ENCODE measurements at regions not wholly inside any gene's neighbourhood (a gene's known extent, or its start where the extent isn't known, plus 50 kb on each side); places are given as distances from the start of the nearest gene placed in this dataset.

DNA sequence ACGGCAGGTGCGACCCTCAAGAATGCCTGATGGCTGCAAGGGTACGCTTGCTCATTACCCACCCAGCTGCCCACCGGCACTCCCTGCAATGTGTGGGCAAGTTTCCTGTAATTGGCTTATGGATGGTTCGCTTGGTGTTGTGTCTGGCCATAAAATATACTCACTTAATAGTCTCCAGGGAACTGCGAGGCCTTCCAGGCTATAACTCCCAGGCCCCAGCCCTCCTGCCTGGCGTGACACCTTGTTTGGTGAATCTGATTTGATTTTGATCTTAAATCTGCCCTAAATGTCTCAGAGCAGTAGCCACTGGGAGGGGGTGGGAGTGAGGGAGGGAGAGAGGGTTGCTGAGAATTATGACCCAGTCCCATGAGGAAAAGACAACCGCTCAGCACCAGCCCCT lies 572.2 kb downstream of the BUD13 start:
- no peak for DNase-seq (ENCODE audit: low read depth)
- H3K4me3 ChIP-seq (ENCODE audit: control insufficient read depth, low read depth, low read length): no peak overlapping the region
- TF ChIP-seq, protein P1, sequence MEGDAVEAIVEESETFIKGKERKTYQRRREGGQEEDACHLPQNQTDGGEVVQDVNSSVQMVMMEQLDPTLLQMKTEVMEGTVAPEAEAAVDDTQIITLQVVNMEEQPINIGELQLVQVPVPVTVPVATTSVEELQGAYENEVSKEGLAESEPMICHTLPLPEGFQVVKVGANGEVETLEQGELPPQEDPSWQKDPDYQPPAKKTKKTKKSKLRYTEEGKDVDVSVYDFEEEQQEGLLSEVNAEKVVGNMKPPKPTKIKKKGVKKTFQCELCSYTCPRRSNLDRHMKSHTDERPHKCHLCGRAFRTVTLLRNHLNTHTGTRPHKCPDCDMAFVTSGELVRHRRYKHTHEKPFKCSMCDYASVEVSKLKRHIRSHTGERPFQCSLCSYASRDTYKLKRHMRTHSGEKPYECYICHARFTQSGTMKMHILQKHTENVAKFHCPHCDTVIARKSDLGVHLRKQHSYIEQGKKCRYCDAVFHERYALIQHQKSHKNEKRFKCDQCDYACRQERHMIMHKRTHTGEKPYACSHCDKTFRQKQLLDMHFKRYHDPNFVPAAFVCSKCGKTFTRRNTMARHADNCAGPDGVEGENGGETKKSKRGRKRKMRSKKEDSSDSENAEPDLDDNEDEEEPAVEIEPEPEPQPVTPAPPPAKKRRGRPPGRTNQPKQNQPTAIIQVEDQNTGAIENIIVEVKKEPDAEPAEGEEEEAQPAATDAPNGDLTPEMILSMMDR (IDR thresholded peaks at IDR 0.05; ENCODE audit: control insufficient read depth, insufficient read depth, low read depth, low read length, missing control alignments): no peak

DNA sequence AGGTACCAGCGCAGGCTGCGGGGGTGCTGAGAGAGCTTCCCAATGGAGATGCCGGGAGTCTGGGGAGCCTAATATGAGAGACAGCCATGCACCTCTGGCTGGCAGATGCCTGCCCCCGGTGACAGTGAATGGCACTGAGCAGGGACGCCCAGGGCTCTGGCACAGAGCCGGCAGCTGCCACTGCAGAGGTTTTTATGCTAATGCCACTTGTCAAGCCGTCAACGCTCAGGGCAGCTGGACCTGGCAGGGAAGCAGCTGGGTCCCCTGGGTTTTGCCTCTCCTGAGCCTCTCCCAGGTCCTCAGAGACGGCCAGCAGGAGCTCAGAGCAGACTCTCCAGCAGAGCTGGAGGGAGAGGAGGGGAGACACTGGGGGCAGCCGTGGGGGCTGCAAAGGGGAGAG lies 573.6 kb downstream of the BUD13 start:
- no peak overlapping the region for H3K4me3 ChIP-seq (ENCODE audit: control insufficient read depth, low read depth, low read length)
- DNase-seq (ENCODE audit: low read depth): no peak
- TF ChIP-seq, protein P1 (IDR thresholded peaks at IDR 0.05; ENCODE audit: control insufficient read depth, insufficient read depth, low read depth, low read length, missing control alignments): no peak

DNA sequence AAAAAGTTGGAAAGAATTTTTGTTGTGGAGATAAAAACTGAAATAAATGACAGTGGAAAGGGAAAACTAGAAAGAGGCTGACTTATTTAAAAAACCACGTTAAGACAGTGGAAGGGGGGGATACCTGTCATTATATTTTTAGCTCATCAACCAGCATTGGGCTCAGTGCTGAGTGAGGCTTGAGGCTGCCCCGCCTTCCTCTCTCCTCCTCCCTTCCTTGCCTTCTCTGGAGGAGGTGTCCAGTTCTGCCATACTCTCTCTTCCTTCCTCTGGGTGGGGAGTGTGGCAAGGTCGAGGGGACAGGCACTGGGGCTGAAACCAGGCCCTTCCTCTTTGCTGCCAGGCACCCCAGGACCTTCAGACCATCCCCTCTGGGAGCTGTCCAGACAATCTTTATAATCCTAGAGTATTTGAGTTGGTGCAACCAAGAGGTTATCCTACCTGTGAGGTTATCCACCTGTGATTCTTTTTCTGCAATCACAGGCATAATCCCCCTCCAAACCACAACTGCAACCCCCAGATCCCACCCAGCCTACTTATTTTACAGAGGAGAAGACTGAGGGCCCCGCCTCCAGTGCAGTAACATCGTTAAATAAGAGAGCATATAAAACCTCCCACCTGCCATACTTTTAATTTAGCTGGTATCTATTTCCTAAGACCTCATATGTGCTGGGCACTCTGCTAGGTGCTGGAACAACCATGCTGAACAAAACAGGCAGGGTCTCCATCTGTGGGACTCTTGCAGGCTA lies 578.5 kb downstream of the BUD13 start:
- DNase-seq (ENCODE audit: low read depth): no peak
- TF ChIP-seq, protein P1 (IDR thresholded peaks at IDR 0.05; ENCODE audit: control insufficient read depth, insufficient read depth, low read depth, low read length, missing control alignments): no peak
- no peak overlapping the region for H3K4me3 ChIP-seq (ENCODE audit: control insufficient read depth, low read depth, low read length)

DNA sequence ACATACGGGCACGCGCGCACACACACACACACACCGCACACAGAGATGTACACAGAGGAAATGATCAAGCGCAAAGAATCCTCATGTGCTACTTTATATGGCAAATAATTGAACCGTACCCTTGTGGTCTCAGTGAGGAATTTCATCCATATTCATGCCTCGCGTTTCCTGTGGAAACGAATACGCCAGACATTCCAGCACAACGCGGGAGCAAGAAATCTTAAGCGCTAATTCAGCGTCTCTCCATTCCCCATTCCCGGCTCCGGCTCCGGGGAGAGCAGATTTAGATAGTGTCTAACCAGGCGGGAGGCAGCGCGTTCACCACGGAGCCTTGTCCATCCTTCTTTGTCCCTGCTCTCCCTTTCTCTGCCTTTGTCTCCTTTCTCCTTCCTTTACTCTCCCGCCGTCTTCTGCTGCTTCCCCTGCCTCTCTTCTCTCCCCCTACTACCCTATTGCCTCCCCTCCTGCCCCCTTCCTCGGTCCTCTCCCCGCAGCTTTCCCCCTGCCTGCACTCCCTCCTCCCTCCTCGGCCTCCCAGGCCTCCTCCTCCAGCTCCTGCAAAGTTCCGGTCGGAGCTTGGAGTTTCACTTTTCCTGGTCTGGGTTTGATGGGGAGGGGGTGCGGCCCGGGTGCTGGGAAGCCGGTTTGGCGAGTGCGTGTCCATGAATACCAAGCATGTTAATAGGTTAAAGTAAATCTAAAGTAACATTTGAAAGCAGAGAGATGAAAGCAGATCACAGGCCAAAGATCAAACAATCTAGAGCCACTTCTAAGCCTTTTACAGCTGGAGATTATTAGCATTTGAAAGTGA lies 579.3 kb downstream of the BUD13 start:
- DNase-seq (ENCODE audit: low read depth): peak; percentile 7
- H3K4me3 ChIP-seq (ENCODE audit: control insufficient read depth, low read depth, low read length): peak overlapping the region; percentile 52
- TF ChIP-seq, protein P1 (IDR thresholded peaks at IDR 0.05; ENCODE audit: control insufficient read depth, insufficient read depth, low read depth, low read length, missing control alignments): no peak

DNA sequence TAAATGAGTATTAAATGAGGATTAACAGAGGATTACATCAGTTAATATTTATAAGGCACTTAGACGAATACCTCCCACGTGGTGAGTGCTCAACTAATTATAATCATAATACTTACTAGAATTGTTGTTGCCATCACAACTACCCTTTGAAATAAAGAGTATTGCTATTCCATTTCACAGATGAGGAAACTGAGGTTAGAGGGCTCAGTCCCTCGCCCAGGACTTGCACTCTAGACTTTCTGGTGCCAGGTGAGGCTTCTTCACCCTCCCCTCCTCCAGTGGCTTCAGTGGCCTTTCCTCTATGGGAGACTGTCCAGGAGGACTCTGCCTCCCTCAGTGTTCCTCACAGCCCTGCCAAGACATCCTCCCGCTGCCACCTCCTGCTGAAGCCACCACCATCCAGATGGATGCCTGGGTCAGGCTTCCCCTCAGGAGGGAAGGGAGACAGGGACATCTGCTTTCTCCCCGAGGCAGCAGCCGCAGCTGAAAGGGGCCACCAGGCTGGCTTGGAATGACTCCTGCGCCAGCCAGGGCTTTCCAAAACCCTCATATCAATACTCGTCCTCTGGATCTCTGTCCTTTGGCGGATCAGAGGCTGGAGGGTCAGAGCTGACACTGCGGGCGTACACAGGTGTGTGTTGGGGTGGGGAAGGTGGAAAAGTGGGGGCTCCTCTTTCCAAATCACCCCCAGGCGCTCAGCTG lies 580.1 kb downstream of the BUD13 start:
- no peak for DNase-seq (ENCODE audit: low read depth)

DNA sequence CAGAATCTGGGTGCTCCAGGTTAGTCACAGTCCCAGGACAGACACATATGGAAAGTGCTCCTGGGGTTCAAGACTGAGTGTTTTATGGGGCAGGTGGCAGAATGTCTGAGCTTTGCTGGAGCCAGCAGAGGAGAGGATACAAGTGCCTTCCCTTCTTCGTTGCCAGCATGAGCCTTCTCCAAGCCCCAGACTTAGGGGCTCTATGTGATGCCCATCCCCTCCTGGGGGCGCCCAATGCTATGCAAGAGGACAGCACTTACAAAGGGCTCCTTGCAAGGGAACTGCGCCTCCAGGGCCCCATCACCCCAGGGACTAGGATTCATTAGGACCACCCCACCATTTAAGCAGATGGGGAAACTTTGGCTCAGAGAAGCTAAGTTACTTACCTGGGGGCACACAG lies 581.9 kb downstream of the BUD13 start:
- DNase-seq (ENCODE audit: low read depth): no peak
- no peak overlapping the region for H3K4me3 ChIP-seq (ENCODE audit: control insufficient read depth, low read depth, low read length)
- TF ChIP-seq, protein P1 (IDR thresholded peaks at IDR 0.05; ENCODE audit: control insufficient read depth, insufficient read depth, low read depth, low read length, missing control alignments): no peak

More for the DNA sequence above, 580.1 kb downstream of the BUD13 start:
- H3K4me3 ChIP-seq (ENCODE audit: control insufficient read depth, low read depth, low read length): no peak overlapping the region
- TF ChIP-seq, protein P1 (IDR thresholded peaks at IDR 0.05; ENCODE audit: control insufficient read depth, insufficient read depth, low read depth, low read length, missing control alignments): no peak

Measured in AG09309 (cell line).